HG03520 (cell line): ENCODE measurements at regions not wholly inside any gene's neighbourhood (a gene's known extent, or its start where the extent isn't known, plus 50 kb on each side); places are given as distances from the start of the nearest gene placed in this dataset.
"Not testable (repeated sequence)": the region's sequence is repeated elsewhere in the genome, so short reads cannot be mapped to it uniquely, and the experiment has no call there.

Experiments
- ATAC-seq: cut with Tn5 transposase; IDR thresholded peaks from one replicate; pipeline ENCODE4 v1.9.1; 2021; ENCODE audit warnings: mild to moderate bottlenecking, moderate library complexity; ENCODE audit not compliant: unreplicated experiment

DNA sequence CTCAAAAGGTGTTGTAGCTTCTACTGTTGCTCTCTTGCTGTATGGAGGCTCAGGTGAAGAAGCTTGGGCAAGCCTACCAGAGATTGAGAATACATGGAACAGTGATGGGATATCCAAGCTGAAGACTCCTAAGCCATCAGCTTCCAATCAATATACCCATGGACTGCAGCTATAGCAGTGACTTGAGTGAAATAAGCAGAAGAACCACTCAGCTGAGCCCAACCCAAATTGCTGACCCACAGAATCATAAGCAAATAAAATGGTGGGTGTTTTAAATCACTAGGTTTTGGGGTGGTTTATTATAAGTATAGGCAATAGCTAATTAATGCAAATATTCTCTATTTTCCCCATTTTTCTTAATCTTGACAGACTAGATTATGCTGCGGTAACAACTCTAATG is 147.7 kb upstream of the SALL1 start:
- no peak for ATAC-seq

DNA sequence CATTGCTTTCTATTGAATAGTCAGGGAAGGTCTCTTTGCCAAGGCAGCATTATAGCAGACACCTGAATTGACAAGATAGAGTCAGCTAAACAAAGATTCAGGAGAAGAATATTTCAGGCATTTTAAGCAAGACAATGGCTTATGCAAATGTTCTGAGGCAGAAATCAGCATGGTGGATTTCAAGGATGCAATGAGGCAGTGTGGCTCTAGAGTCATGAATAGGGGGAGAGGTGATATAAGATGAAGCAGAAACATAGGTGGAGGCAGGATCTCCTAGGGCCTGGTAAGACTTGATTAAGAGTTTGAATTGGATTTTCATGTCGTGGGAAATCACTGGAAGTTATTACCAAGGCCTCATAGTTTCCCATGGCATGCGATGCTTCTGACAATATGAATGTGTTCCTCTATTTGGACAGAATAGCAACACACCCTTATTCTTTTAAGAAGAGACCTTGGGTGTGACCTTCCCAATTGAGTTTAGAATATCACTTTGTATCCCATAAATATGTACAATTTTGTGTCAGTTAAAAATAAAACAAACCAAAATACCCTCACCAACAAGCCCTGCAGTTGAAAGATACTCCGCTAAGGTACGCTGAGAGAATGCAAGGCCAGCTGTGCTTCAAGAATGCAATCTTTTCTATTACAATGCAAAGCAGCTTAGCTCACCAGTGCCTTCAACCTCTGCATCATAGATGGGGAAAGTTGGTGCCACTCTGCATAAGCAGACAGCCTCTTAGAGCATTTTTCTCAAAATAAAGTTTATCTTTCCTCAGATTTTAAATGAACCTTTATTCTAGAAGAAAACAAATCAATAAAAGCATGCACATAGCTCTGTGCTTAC is 139.6 kb upstream of the SALL1 start:
- no peak for ATAC-seq

DNA sequence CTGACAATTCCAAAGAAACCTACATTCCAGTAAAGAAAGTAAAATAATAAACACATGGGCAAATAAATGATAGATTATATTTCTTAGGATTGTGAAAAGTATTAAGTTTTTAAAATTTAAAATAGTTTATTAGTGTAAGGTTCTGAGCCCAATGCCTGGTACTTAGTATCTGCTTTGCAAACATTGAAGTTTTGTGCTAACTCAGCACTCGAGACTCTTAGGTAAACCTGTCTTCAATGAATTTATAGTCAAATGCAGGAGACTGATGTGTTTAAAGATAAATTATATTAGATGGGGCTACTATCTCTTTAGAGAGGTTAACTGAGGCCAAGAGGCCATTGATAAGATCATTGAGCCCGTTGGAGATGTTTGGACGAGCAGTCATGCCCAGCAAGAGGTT is 138.3 kb upstream of the SALL1 start:
- no peak for ATAC-seq

DNA sequence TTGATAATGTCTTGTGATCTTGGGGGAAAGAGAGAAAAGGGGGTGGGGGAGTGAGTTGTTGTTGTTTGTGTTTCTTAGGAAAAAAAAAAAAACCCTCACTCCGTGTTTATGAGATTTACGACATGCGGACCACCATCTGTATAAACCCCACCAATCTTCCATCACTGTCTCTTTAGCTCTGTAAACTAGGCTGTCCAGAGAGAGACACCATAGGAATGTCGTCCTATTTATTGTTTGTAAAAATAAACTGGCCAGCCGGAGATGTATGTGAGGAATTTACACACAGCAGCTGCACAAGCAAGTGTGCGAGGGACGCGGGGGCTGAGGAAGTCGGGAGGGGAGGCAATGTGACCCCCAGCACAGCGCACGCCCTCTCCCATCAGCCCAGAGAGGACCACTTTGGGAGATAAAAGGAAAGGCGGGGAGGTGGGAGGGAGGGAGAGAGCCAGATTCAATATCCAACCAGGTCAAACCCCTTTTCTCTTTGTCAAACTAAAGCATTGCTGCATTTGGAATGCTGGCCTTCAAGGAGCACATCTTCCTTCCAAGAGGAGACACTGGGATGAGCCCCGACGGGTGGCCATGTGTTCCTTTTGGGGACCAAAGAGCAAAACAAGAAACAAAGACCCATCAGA is 136.2 kb upstream of the SALL1 start:
- no peak for ATAC-seq

DNA sequence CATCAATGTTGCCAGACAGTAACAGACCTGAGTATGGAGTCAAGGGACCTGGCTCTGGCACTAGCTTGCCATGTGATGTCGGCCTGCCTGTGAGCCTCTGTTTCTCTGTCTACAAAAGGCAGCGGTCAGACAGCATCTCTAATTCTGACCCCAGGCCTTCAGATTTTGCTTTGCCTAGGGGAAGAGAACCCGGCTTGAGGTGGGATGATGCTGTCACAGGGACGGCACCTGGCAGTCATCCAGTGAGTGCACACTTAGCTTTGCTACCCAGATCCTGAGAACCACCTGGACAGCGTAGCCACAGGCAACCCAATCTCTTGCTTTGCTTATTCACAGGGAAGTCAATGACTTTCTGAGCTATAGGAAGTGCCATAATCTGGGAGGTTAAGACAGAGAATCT is 135.2 kb upstream of the SALL1 start:
- no peak for ATAC-seq

DNA sequence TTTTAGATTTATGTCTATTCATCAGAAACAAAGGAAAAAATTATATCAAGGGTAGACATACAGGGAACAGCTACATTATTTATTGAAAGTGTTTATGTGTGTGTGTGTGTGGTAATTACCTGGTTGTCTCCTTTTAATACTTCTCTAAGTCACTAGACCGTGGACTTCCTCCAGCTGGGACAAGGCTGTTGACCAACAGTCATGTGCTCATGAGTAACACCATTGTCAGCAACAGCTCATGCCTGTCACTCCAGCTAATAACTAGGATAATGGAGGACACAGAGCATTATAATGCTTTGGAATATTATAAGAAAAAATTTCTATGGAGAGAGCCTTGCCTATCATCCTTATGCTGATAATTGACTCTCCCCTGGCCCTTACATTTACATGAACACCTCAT is 125.3 kb upstream of the SALL1 start:
- ATAC-seq, result no peak

DNA sequence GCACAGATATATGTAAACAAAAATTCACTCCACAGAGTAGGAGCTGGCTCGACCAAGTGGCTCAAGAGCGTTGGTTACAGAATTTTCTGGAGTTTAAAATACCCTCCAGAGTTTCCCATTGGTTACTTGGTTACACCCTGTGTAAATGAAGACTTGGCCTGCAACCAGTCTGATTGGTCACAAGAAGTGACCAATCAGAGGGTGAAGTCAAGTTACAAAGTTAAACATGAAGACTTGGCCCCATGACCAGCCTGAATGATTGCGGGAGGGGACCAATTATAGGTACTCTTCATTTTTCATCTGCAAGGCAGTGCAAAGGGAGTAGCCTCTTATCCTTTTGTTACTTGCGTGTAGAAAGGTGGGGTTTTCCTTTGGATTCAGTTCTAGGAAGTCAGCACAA is 121.3 kb upstream of the SALL1 start:
- ATAC-seq, result no peak

DNA sequence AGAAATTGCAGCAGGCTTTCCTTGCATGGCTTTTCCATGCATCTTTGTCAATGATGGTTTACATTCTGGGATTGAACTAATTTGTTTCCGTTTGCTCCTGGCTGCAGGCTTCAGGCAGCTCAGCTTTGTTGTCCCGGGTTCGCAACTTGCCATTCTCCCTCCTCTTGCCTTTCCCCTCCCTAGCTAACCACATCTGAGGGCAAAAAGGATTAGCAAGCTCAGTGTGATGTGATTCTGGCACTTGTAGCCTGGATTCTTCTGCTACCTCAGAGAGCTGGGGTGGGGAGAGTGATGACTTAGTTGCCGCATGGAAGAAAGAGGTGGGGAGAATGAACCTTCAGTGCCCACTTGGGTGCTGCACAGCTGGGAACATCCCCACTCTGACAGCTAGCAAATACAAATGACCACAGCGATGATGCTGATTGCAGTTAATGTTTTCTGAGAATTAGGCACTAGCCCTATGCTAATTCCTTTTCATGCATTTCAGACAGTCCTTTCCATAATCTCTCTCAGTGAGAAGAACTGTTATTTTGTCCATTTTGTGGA is 120.2 kb upstream of the SALL1 start:
- ATAC-seq, result no peak

DNA sequence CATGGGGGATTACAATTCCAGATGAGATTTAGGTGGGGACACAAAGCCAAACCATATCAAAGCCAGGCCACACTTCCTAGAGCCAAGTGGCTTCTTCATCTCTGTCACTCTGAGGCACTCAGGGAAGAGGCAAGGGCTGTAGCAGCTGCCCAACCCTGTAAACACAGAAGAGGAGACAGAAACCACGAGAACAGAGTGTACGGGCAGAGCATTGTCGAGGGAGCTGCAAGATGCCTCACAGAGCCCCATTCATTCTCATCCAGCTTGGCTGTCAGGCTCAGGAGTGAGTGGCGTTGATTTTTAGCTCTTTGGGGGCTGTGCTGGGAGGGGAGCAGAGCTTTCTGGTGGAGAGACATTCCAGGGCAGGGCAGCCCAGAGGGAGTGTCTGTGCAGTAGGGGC is 117.2 kb upstream of the SALL1 start:
- ATAC-seq, result no peak

DNA sequence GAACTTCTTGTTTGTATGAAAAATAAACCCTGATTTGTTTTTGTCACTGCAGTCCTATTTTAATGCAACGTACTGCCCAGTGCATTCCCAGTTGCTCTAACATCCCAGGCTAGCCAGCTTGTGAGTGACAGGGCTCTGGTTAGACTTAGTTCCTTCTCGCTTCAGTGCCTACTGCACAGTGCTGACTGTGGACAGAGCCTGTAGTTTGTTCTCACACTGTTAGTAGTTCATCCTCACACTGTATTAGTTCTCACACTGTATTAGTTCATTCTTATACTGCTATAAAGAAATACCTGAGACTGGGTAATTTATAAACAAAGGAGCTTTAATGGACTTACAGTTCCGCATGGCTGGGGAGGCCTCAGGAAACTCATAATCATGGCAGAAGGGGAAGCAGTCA is 116.6 kb upstream of the SALL1 start:
- ATAC-seq, result no peak

DNA sequence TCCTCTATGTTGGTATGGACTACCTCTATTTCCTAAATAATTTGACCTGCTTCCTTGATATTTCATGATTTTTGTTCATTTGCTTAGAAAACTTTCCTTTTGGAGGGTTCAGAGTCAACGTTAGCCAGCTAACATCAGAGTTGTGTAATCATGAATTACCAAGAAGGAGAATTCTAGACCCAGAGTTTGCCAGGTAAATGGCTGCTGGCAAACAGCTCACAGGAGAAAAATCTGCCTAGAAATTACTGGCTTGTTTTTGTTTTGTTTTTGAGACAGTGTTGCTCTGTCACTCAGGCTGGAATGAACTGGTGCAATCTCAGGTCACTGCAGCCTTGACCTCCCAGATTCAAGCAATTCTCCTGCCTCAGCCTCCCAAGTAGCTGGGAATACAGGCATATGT is 111.4 kb upstream of the SALL1 start:
- no peak for ATAC-seq

DNA sequence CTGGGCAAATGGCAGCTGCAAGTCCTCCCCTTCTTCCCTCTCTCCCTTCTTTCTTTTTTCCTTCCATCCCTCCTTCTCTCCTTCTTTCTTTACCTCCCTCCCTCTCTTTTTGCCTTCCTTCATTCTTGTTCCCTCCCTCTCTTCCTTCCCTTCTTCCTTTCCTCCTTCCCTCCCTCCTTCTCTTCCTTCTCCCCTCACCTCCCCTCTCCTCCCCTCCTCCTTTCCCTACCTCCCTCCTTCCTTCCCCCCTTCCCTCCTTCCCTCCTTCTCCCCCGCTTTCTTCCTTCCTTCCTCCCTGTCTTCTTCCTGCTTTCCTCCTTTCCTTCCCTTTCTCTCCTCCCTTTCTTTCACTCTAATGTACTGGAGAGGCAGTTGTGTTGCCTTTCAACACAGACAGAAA is 110.8 kb upstream of the SALL1 start:
- ATAC-seq, result no peak

DNA sequence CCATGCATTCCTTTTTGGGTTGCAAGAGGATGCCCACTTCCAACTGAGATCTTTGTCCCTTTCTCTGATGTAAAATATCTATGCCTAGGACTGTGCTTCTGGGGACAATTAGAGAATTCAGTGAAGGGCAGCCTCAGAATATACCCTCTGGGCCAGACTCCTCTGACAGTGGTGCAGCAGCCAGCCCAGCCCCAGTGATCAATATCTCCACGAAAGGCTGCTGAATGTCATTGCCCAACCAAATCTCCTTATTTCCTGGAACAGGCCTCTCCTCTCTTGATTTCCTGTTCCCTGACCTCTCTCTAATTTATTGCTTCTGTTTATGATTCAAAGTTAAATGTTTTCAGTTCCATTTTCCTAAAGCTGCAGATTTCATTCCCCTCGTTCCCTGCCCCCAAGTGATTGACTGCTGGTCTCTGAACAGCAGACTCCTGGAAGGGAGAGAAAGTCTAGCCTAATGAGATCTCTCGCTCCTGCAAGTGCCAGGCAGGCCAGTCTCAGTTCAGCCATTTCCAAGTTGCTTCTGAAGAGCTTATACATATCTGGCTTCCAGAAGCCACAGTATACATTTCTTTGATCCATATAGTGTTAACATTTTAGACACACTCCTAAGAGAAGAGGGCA is 104.4 kb upstream of the SALL1 start:
- ATAC-seq, result no peak

DNA sequence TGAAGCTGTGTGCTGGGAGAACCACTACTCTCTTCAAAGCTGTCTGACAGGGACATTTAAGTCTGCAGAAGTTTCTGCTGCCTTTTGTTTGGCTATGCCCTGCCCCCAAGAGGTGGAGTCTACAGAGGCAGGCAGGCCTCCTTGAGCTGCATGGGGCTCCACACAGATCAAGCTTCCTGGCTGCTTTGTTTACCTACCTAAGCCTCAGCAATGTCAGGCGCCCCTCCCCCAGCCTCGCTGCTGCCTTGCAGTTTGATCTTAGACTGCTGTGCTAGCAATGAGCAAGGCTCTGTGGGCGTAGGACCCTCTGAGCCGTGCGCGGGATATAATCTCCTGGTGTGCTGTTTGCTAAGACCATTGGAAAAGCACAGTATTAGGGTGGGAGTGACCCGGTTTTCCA is 103.3 kb upstream of the SALL1 start:
- ATAC-seq, result not testable (repeated sequence)

DNA sequence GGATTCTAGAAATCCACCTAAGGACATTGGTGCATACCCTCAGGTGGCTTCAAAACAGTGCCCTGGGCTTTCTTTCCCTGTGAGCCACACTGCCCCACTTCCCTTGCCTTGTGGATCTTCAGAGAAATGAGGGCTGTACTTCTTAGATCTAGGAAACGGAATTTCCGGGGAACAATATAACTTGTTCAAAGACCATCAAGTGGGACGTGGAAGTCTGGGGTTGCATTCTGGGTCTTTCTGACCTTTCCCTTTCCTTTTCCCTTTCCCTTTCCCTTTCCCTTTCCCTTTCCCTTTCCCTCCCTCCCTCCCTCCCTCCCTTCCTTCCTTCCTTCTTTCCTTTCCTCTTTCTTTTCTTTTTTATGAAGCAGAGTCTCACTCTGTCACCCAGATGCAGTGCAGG is 97.1 kb upstream of the SALL1 start:
- no peak for ATAC-seq

DNA sequence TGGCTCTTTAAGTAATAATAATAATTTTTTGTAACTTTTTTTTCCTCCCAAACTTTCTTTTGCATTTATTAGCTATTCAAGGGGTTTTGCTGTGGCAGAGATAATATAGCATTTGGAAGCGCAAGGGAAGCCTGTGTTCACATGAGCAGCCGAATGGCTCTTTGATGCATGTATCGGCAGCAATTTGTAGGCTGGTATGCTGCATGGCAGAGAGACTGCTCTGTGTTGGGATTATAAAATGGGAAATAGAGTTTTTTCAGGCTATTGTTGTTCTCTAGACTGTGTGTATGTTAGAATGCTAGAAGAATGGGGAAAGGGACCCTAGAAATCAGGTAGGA is 94.6 kb upstream of the SALL1 start:
- ATAC-seq, result no peak

DNA sequence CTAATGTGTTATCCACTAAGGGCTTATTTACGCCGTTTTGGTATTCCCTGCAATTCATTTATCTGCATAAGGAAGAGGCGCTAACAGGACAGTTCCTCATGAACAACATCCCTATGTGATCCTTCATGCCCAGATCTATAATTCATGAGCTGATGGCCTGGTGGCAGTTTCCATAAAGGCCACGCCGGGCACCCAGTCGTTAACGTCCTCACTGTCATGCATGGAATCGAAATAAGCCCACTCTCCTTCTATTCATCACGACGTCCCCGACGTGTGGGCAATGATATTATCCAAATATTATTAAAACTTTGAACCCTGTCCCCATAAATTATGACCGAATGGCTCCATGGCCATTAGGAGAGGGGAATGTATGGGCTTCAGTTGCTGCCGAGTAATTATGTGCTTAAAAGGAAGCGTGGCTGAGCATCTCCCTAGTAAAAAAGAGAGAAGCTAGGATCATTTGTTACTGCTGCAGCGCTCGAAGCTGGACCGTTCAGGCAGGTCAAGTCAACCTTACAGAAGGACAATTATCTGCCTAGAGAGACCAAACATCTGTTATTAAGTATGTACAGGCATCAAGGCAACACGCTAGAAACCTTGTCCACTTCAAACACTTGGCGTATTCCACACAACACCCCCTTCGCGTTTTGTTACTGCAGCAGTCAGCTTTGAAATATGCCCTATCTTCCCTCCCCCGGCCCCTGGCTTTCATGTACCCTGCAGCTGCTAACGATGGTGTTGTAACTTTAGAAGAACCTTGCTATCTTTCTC is 94.0 kb upstream of the SALL1 start:
- ATAC-seq, result no peak

DNA sequence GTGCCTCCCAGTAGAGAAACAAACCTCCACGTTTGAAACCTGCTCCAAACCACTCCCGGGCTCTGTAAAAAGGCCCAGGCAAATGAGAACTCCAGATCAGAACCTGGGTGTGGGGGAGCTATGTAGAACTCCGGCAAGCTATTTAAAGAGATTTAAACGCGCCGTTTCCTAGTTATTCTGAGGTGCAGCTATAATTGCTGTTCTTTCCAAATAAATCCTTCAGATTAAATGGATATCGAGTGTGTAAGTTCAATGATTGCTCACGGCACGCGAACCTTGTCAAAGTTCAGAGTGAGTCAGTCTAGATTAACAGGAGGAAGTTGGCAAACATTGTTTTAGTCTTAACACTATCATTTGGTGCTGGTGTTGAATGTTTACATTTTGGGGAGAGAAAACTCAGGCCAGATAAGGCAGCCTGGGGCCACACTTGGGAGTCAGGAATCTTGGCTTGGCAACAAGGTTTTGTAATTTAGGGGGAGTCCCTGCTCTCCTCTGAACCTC is 92.9 kb upstream of the SALL1 start:
- no peak for ATAC-seq

DNA sequence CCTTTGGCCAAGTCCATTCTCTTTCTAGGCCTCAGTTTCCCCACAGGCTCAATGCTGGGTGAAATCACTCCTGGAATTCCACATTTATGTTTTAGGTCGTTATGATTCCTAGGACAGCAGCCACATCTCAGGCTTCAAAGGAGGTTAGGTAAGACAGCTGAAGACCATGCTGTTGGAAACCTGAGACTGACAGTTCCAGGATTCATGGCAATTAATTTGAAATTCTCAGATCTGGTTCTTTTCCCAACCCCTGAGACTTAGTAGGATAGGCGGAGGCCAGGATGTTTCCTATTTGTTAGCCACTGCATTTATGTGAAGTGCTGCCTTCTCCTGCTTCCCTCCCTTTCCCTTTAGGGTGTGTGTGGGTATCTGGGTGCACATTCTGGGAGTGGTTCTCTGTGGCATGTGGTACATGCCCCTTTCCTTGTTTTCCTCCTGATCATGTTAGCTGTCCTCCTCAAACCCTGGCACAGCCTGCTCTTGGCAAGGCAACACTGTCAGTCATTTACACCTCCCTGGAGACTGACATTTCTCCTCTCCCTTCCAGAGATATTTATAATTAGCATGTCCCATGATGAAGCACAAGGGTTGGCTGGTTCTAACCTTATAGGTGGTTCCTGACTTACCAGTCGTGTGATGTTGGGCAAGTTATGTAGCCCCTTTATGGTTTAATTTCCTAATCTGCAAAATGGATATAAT is 91.4 kb upstream of the SALL1 start:
- no peak for ATAC-seq

DNA sequence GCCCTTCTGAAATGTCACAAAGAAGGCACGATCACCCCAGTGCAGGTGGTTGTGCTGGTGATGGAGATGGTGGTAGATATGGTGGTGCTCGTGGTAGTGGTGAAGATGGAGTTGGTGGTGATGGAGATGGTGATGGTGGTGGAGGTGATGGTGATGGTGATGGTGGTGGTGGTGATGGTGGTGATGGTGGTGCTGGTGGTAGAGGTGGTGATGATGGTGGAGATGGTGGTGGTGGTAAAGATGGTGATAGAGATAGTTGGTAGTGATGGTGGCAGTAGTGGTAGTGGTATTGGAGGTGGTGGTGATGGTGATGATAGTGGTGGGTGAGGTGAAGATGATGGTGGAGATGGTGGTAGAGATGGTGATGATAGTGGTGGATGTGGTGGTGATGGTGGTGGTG is 88.1 kb upstream of the SALL1 start:
- no peak for ATAC-seq
